ENCODE measurements at regions not wholly inside any gene's neighbourhood (a gene's known extent, or its start where the extent isn't known, plus 50 kb on each side); places are given as distances from the start of the nearest gene placed in this dataset.
"Not testable (repeated sequence)": the region's sequence is repeated elsewhere in the genome, so short reads cannot be mapped to it uniquely, and the experiment has no call there.

DNA sequence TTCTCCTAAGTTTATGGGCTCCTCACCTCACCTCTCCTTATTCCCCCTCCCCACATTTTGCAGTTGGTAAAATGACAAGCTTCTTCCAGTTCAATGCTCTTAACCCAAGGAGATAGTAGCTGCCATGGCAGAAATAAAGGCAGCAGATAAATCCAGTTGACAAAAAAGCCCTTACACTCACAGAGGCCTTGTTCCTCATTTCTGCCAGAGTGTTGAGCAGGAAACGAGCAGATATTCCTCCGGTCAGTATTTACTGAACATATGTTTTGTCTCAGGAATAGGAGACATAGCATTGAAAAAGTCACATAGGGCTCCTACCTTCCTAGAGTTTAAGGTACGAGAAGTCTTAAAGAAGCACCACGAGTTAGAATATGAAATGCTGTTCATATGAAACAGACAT lies 493.7 kb upstream of the TNP1 start:
- no peak overlapping the region for H3K27ac ChIP-seq
- in situ Hi-C loops (cut with HindIII; ENCODE audit: low pct_ligation_motif_present, low sequenced_read_pairs): no loop called here

DNA sequence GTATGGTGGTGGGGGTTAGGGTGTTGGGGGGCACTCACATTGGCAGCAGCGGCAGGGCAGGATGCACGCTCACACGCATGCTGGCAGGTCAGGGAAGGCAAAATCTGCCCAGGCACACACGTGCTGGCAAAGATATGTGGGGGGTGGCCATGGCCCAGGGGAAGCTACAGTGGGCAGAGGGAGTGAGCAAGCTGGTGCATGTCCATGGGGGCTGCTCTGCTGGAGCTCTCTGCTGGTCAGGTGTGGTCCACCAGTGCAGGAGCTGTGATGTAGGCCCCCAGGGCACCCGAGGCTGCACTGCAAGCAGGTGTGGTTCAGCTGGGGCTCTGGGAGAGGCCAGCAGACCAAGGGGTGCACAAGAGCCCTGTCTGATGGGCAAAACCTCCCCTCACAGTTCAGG lies 491.5 kb upstream of the TNP1 start:
- Histone ChIP-seq H3K36me3 (replicated peaks) (no peaks in the 10 kb centered on the region), H3K4me3 (ENCODE audit: low read depth, low read length) (no peak overlapping the region), H3K27ac (no peak overlapping the region), H3K27me3 (replicated peaks) (no peaks in the 10 kb centered on the region)
- no peak for DNase-seq
- in situ Hi-C loops (cut with HindIII; ENCODE audit: low pct_ligation_motif_present, low sequenced_read_pairs): no loop called here
- TF ChIP-seq CTCF (IDR thresholded peaks at IDR 0.05; ENCODE audit: low read depth, low read length, missing control alignments): no peak

More for the DNA sequence above, 493.7 kb upstream of the TNP1 start:
- TF ChIP-seq CTCF (IDR thresholded peaks at IDR 0.05; ENCODE audit: low read depth, low read length, missing control alignments): no peak
- DNase-seq: no peak
- H3K27me3 ChIP-seq (replicated peaks): no peaks in the 10 kb centered on the region
- H3K36me3 ChIP-seq (replicated peaks): no peaks in the 10 kb centered on the region
- H3K4me3 ChIP-seq (ENCODE audit: low read depth, low read length): no peak overlapping the region

DNA sequence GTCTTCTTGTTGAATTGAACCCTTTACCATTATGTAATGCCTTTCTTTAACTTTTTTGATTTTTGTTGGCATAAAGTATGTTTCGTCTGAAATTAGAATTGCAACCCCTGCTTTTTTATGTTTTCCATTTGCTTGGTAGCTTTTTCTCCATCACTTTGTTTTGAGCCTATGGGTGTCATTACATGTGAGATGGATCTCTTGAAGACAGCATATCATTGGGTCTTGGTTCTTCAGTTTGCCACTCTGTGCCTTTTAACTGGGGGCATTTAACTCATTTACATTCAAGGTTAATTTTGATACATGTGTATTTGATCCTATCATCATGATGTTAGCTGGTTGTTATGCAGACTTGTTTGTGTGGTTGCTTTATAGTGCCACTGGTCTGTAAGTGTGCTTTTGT lies 489.4 kb upstream of the TNP1 start:
- no peaks in the 10 kb centered on the region for H3K27me3 ChIP-seq (replicated peaks)
- DNase-seq: no peak
- no peak overlapping the region for H3K4me3 ChIP-seq (ENCODE audit: low read depth, low read length)
- H3K36me3 ChIP-seq (replicated peaks): no peaks in the 10 kb centered on the region
- in situ Hi-C loops (cut with HindIII; ENCODE audit: low pct_ligation_motif_present, low sequenced_read_pairs): no loop called here
- H3K27ac ChIP-seq: no peak overlapping the region
- TF ChIP-seq CTCF (IDR thresholded peaks at IDR 0.05; ENCODE audit: low read depth, low read length, missing control alignments): no peak

DNA sequence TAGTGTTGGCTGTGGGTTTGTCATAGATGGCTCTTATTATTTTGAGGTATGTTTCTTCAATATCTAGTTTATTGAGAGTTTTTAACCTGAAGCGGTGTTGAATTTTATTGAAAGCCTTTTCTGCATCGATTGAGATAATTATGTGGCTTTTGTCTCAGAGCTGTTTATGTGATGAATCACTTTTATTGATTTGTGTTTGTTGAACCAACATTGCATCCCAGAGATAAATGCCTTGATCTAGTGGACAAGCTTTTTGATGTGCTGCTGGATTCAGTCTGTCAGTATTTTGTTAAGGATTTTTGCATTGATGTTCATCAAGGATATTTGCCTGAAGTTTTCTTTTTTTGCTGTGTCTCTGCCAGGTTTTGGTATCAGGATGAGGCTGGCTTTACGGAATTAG lies 487.8 kb upstream of the TNP1 start:
- H3K27me3 ChIP-seq (replicated peaks); DNase-seq; in situ Hi-C loops (cut with HindIII; ENCODE audit: low pct_ligation_motif_present, low sequenced_read_pairs); H3K4me3 ChIP-seq (ENCODE audit: low read depth, low read length); H3K27ac ChIP-seq; H3K36me3 ChIP-seq (replicated peaks): not testable (repeated sequence)

GRCh38 chr2:217346043-217346442 lies 486.2 kb upstream of the TNP1 start:
- H3K27me3 ChIP-seq (replicated peaks); in situ Hi-C loops (cut with HindIII; ENCODE audit: low pct_ligation_motif_present, low sequenced_read_pairs); DNase-seq; H3K36me3 ChIP-seq (replicated peaks); H3K4me3 ChIP-seq (ENCODE audit: low read depth, low read length); H3K27ac ChIP-seq: not testable (repeated sequence)

DNA sequence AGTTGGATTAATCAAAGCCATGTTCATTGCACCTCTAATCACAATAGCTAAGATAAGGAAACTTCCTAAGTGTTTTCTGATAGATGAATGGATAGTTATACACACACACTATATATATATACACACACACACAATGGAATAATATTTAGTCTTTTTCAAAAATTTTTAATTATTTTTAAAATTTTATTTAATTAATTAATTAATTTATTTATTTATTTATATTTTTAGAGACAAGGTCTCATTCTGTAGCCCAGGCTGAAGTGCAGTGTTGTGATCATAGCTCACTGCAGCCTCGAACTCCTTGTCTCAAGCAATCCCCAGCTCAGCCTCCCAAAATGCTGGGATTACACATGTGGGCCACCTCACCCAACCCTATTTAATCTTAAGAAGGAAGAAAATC lies 481.0 kb upstream of the TNP1 start:
- Histone ChIP-seq H3K27ac (no peak overlapping the region), H3K4me3 (ENCODE audit: low read depth, low read length) (no peak overlapping the region), H3K27me3 (replicated peaks) (no peaks in the 10 kb centered on the region), H3K36me3 (replicated peaks) (no peaks in the 10 kb centered on the region)
- in situ Hi-C loops (cut with HindIII; ENCODE audit: low pct_ligation_motif_present, low sequenced_read_pairs): no loop called here
- DNase-seq: no peak
- no peak for TF ChIP-seq CTCF (IDR thresholded peaks at IDR 0.05; ENCODE audit: low read depth, low read length, missing control alignments)

GRCh38 chr2:217340176-217340575 lies 480.3 kb upstream of the TNP1 start:
- Histone ChIP-seq H3K27ac (no peak overlapping the region), H3K27me3 (replicated peaks) (no peaks in the 10 kb centered on the region), H3K36me3 (replicated peaks) (no peaks in the 10 kb centered on the region), H3K4me3 (ENCODE audit: low read depth, low read length) (no peak overlapping the region)
- TF ChIP-seq CTCF (IDR thresholded peaks at IDR 0.05; ENCODE audit: low read depth, low read length, missing control alignments): no peak
- in situ Hi-C loops (cut with HindIII; ENCODE audit: low pct_ligation_motif_present, low sequenced_read_pairs): no loop called here
- no peak for DNase-seq

Measured in brain microvascular endothelial cell (primary cell).